Mesendoderm (in vitro differentiated cells): ENCODE measurements at regions not wholly inside any gene's neighbourhood (a gene's known extent, or its start where the extent isn't known, plus 50 kb on each side); places are given as distances from the start of the nearest gene placed in this dataset.

ENCODE experiments used
- DNase-seq: peaks from one replicate; pipeline ENCODE4 v3.0.0; 2013
- H2AK5ac ChIP-seq: 2 replicates; pipeline ENCODE4 v1.6.1; 2013; ENCODE audit warnings: low read length, inconsistent platforms
- H2BK120ac ChIP-seq: 2 replicates; pipeline ENCODE4 v1.6.1; 2013; ENCODE audit warnings: low read depth, mild to moderate bottlenecking, low read length, moderate library complexity, mixed read lengths
- H2BK15ac ChIP-seq: replicated peaks from 2 replicates; pipeline ENCODE4 v1.6.1; 2013; ENCODE audit warnings: low read depth, mild to moderate bottlenecking, moderate library complexity
- H2BK5ac ChIP-seq: 2 replicates; pipeline ENCODE4 v1.6.1; 2013; ENCODE audit warnings: low read length, inconsistent platforms
- H3K18ac ChIP-seq: 2 replicates; pipeline ENCODE4 v1.6.1; 2013; ENCODE audit warnings: mild to moderate bottlenecking, low read length, mixed read lengths
- H3K23ac ChIP-seq: one replicate; pipeline ENCODE4 v1.6.1; 2013; ENCODE audit warnings: low read length
- H3K27ac ChIP-seq: 2 replicates; pipeline ENCODE4 v1.5.1; 2013; ENCODE audit warnings: low read depth, mild to moderate bottlenecking, inconsistent platforms, low read length, moderate library complexity
- H3K27me3 ChIP-seq: 2 replicates; pipeline ENCODE4 v1.6.1; 2013; ENCODE audit warnings: low read length, control low read depth, mild to moderate bottlenecking, inconsistent platforms; ENCODE audit not compliant: insufficient read depth, poor library complexity
- H3K36me3 ChIP-seq: 2 replicates; pipeline ENCODE4 v1.6.1; 2013; ENCODE audit warnings: low read length, inconsistent platforms; ENCODE audit not compliant: control insufficient read depth, insufficient read depth
- H3K4ac ChIP-seq: one replicate; pipeline ENCODE4 v1.6.1; 2013; ENCODE audit warnings: low read depth, mild to moderate bottlenecking, low read length, moderate library complexity
- H3K4me1 ChIP-seq: 2 replicates; pipeline ENCODE4 v1.6.1; 2013; ENCODE audit warnings: low read depth, low read length, inconsistent platforms; ENCODE audit not compliant: control insufficient read depth
- H3K4me2 ChIP-seq: 2 replicates; pipeline ENCODE4 v1.6.1; 2013; ENCODE audit warnings: low read length
- H3K4me3 ChIP-seq: 2 replicates; pipeline ENCODE4 v1.5.1; 2013; ENCODE audit warnings: mild to moderate bottlenecking, low read length
- H3K56ac ChIP-seq: one replicate; pipeline ENCODE4 v1.6.1; 2013; ENCODE audit warnings: low read length
- H3K79me1 ChIP-seq: 2 replicates; pipeline ENCODE4 v1.6.1; 2013; ENCODE audit warnings: low read length, inconsistent platforms
- H3K79me2 ChIP-seq: 2 replicates; pipeline ENCODE4 v1.6.1; 2013; ENCODE audit warnings: mild to moderate bottlenecking, low read length; ENCODE audit not compliant: control insufficient read depth, insufficient read depth
- H3K9ac ChIP-seq: 2 replicates; pipeline ENCODE4 v1.6.1; 2013; ENCODE audit warnings: low read length, inconsistent platforms
- H4K5ac ChIP-seq: one replicate; pipeline ENCODE4 v1.6.1; 2013; ENCODE audit warnings: low read length
- H4K8ac ChIP-seq: one replicate; pipeline ENCODE4 v1.6.1; 2013; ENCODE audit warnings: low read depth, mild to moderate bottlenecking, control low read depth, low read length, moderate library complexity
- WGBS: extraction: QIAGEN DNeasy Blood & Tissue Kit; methylation state at CpG from one replicate; pipeline ENCODE4 v1.1.7; 2013; ENCODE audit warnings: low lambda C conversion rate, missing lambda C conversion rate; ENCODE audit not compliant: insufficient coverage; ENCODE audit errors: extremely low coverage; 5-methylcytosine and 5-hydroxymethylcytosine counted together

DNA sequence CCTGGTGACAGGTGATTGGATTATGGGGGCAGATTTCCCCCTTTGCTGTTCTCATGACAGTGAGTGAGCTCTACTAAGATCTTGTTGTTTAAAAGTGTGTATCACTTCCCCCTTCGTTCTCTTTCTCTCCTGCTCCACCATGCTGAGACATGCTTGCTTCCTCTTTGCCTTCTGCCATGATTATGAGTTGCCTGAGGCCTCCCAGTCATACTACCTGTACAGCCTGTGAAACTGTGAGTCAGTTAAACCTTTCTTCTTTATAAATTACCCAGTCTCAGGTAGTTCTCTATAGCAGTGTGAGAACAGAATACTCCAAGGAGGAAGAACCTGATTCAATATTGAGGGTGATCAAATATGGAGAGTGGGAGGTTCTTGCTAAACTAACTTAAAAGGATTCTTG is 724.9 kb downstream of the DOK5 start:
- Histone ChIP-seq H3K79me2 (no peaks in the 10 kb centered on the region), H3K79me1 (no peaks in the 10 kb centered on the region), H3K18ac (no peak overlapping the region), H3K23ac (no peak overlapping the region), H3K4ac (no peak overlapping the region), H3K4me3 (no peak overlapping the region), H3K9ac (no peak overlapping the region), H3K4me2 (no peak overlapping the region), H2BK5ac (no peak overlapping the region), H4K8ac (no peak overlapping the region), H3K27ac (no peak overlapping the region), H2BK120ac (no peak overlapping the region), H3K56ac (no peak overlapping the region), H2BK15ac (no peak overlapping the region), H3K27me3 (no peaks in the 10 kb centered on the region), H3K4me1 (no peaks in the 10 kb centered on the region), H3K36me3 (no peaks in the 10 kb centered on the region), H4K5ac (no peak overlapping the region), H2AK5ac (no peak overlapping the region)
- no CpG with 5 or more reads among the region's 1 CpG for WGBS
- DNase-seq: no peak

- H3K36me3 ChIP-seq: no peaks in the 10 kb centered on the region
- no peak overlapping the region for H2BK15ac ChIP-seq
- no peak overlapping the region for H2BK5ac ChIP-seq
- no peaks in the 10 kb centered on the region for H3K27me3 ChIP-seq
- H3K79me1 ChIP-seq: no peaks in the 10 kb centered on the region
- no peak overlapping the region for H3K9ac ChIP-seq
- H4K8ac ChIP-seq: no peak overlapping the region
- H2AK5ac ChIP-seq: no peak overlapping the region
- 100% methylated on average over 1 of the region's 2 CpGs for WGBS
- H3K79me2 ChIP-seq: no peaks in the 10 kb centered on the region
- no peak overlapping the region for H3K4me2 ChIP-seq
- H3K23ac ChIP-seq: no peak overlapping the region
- no peak overlapping the region for H3K18ac ChIP-seq
- no peak overlapping the region for H4K5ac ChIP-seq
- DNase-seq: no peak
- H3K4me3 ChIP-seq: no peak overlapping the region
- no peak overlapping the region for H3K56ac ChIP-seq
- no peak overlapping the region for H3K4ac ChIP-seq
- no peak overlapping the region for H3K27ac ChIP-seq
- no peaks in the 10 kb centered on the region for H3K4me1 ChIP-seq
- H2BK120ac ChIP-seq: no peak overlapping the region
These were observed 719.6 kb downstream of the DOK5 start for GRCh38 chr20:55194947-55195346.

GRCh38 chr20:55186228-55186627 is 710.8 kb downstream of the DOK5 start:
- Histone ChIP-seq H2AK5ac (no peak overlapping the region), H3K9ac (no peak overlapping the region), H3K18ac (no peak overlapping the region), H3K27me3 (no peaks in the 10 kb centered on the region), H3K23ac (no peak overlapping the region), H3K56ac (no peak overlapping the region), H2BK15ac (no peak overlapping the region), H3K4me1 (no peaks in the 10 kb centered on the region), H4K8ac (no peak overlapping the region), H3K4me2 (no peak overlapping the region), H3K27ac (no peak overlapping the region), H3K4me3 (no peak overlapping the region), H3K79me2 (no peaks in the 10 kb centered on the region), H3K36me3 (no peaks in the 10 kb centered on the region), H2BK5ac (no peak overlapping the region), H2BK120ac (no peak overlapping the region), H4K5ac (no peak overlapping the region), H3K79me1 (no peaks in the 10 kb centered on the region), H3K4ac (no peak overlapping the region)
- DNase-seq: no peak
- WGBS: no CpG with 5 or more reads among the region's 2 CpGs

GRCh38 chr20:55175081-55175480 is 699.7 kb downstream of the DOK5 start:
- Histone ChIP-seq H3K27ac (no peak overlapping the region), H3K4ac (no peak overlapping the region), H3K36me3 (no peaks in the 10 kb centered on the region), H2BK15ac (no peak overlapping the region), H3K4me1 (no peaks in the 10 kb centered on the region), H3K4me3 (no peak overlapping the region), H2AK5ac (no peak overlapping the region), H3K79me2 (no peaks in the 10 kb centered on the region), H3K9ac (no peak overlapping the region), H3K79me1 (no peaks in the 10 kb centered on the region), H3K23ac (no peak overlapping the region), H4K8ac (no peak overlapping the region), H3K18ac (no peak overlapping the region), H3K27me3 (no peaks in the 10 kb centered on the region), H3K4me2 (no peak overlapping the region), H4K5ac (no peak overlapping the region), H2BK5ac (no peak overlapping the region), H2BK120ac (no peak overlapping the region), H3K56ac (no peak overlapping the region)
- WGBS: no CpG with 5 or more reads among the region's 4 CpGs
- no peak for DNase-seq

- H2BK15ac ChIP-seq: no peak overlapping the region
- no peaks in the 10 kb centered on the region for H3K27me3 ChIP-seq
- H3K4me3 ChIP-seq: no peak overlapping the region
- no peak overlapping the region for H3K9ac ChIP-seq
- H3K4me2 ChIP-seq: no peak overlapping the region
- H2AK5ac ChIP-seq: no peak overlapping the region
- H3K79me1 ChIP-seq: no peaks in the 10 kb centered on the region
- no CpG with 5 or more reads among the region's 1 CpG for WGBS
- H3K27ac ChIP-seq: no peak overlapping the region
- no peak overlapping the region for H3K4ac ChIP-seq
- H3K18ac ChIP-seq: no peak overlapping the region
- DNase-seq: no peak
- H4K8ac ChIP-seq: no peak overlapping the region
- H3K4me1 ChIP-seq: no peaks in the 10 kb centered on the region
- H4K5ac ChIP-seq: no peak overlapping the region
- H3K79me2 ChIP-seq: no peaks in the 10 kb centered on the region
- no peak overlapping the region for H3K23ac ChIP-seq
- H2BK120ac ChIP-seq: no peak overlapping the region
- no peak overlapping the region for H2BK5ac ChIP-seq
- H3K56ac ChIP-seq: no peak overlapping the region
- H3K36me3 ChIP-seq: no peaks in the 10 kb centered on the region
These were observed 699.2 kb downstream of the DOK5 start for GRCh38 chr20:55174635-55175034.

- no peak for DNase-seq
- Histone ChIP-seq H3K4me2 (no peak overlapping the region), H3K79me1 (no peaks in the 10 kb centered on the region), H3K27ac (no peak overlapping the region), H2BK120ac (no peak overlapping the region), H4K5ac (no peak overlapping the region), H3K18ac (no peak overlapping the region), H3K4me1 (no peaks in the 10 kb centered on the region), H2BK15ac (no peak overlapping the region), H3K36me3 (no peaks in the 10 kb centered on the region), H2BK5ac (no peak overlapping the region), H3K27me3 (no peaks in the 10 kb centered on the region), H2AK5ac (no peak overlapping the region), H3K56ac (no peak overlapping the region), H4K8ac (no peak overlapping the region), H3K9ac (no peak overlapping the region), H3K23ac (no peak overlapping the region), H3K79me2 (no peaks in the 10 kb centered on the region), H3K4ac (no peak overlapping the region), H3K4me3 (no peak overlapping the region)
- WGBS: no CpG with 5 or more reads among the region's 2 CpGs
These were observed 698.8 kb downstream of the DOK5 start for GRCh38 chr20:55174172-55174571.
